SU-DHL-6 (cell line): ENCODE measurements at regions not wholly inside any gene's neighbourhood (a gene's known extent, or its start where the extent isn't known, plus 50 kb on each side); places are given as distances from the start of the nearest gene placed in this dataset.

Experiments used
- EZH2phosphoT487 ChIP-seq: fragments of 200-600 bp; sonication (generic), shearing (Covaris generic); conservative IDR thresholded peaks from 2 replicates; pipeline ENCODE4 v1.6.1; 2018; ENCODE audit warnings: mild to moderate bottlenecking, antibody characterized with exemption, low read length, moderate library complexity, mixed read lengths
- TF ChIP-seq, protein P1 (sequence below): fragments of 200-600 bp; sonication (generic); IDR thresholded peaks from one replicate; pipeline ENCODE4 v1.5.1; 2017; ENCODE audit warnings: antibody characterized with exemption, mild to moderate bottlenecking, low read length, moderate library complexity; ENCODE audit not compliant: insufficient read depth, poor library complexity, severe bottlenecking

DNA sequence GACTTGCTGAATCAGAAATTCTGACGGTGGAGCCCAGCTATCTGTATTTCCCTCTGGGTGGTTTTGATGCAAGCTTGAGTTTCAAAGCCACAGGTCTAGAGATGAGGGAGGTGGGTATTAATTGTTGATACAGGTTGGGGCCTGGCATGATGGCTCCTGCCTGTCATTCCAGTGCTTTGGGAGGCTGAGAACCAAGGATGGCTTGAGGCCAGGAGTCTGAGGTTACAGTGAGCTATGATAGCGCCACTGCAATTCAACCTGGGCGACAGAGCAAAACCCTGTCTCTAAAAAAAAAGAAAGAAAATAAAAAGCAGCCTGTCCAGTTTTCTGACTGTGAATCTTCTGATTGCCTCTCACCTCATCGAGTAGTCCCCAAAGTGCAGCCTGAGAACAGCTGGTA is 184.8 kb upstream of the SASH1 start:
- no peak for TF ChIP-seq EZH2phosphoT487
- TF ChIP-seq, protein P1, sequence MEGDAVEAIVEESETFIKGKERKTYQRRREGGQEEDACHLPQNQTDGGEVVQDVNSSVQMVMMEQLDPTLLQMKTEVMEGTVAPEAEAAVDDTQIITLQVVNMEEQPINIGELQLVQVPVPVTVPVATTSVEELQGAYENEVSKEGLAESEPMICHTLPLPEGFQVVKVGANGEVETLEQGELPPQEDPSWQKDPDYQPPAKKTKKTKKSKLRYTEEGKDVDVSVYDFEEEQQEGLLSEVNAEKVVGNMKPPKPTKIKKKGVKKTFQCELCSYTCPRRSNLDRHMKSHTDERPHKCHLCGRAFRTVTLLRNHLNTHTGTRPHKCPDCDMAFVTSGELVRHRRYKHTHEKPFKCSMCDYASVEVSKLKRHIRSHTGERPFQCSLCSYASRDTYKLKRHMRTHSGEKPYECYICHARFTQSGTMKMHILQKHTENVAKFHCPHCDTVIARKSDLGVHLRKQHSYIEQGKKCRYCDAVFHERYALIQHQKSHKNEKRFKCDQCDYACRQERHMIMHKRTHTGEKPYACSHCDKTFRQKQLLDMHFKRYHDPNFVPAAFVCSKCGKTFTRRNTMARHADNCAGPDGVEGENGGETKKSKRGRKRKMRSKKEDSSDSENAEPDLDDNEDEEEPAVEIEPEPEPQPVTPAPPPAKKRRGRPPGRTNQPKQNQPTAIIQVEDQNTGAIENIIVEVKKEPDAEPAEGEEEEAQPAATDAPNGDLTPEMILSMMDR = no peak
